Tibial nerve (tissue), 4 donors: ENCODE measurements at regions not wholly inside any gene's neighbourhood (a gene's known extent, or its start where the extent isn't known, plus 50 kb on each side); places are given as distances from the start of the nearest gene placed in this dataset.

Experiments
- DNase-seq, 2 donors: peaks; one replicate each; pipeline ENCODE4 v3.0.0-alpha.2; 2019; ENCODE audit warnings: low spot score in 2 of 2
- H3K27ac ChIP-seq, 4 donors: fragments of 200-600 bp; sonication (generic) in 3 of 4; one replicate each; pipeline ENCODE4 v1.5.1; 2017 to 2019; ENCODE audit warnings: mild to moderate bottlenecking in 1 of 4
- H3K27me3 ChIP-seq, 2 donors: fragments of 200-600 bp; sonication (generic) in 1 of 2; one replicate each; pipeline versions ENCODE4 v1.5.1 to v1.6.0; 2017 to 2019
- H3K36me3 ChIP-seq, 3 donors: fragments of 200-600 bp; sonication (generic); one replicate each; pipeline ENCODE4 v1.5.1; 2018 to 2019
- H3K4me1 ChIP-seq, 4 donors: fragments of 200-600 bp; sonication (generic) in 3 of 4; one replicate each; pipeline ENCODE4 v1.5.1; 2017 to 2019
- H3K4me3 ChIP-seq, 4 donors: fragments of 200-600 bp; sonication (generic) in 3 of 4; one replicate each; pipeline ENCODE4 v1.5.1; 2017 to 2019; ENCODE audit warnings: mild to moderate bottlenecking in 1 of 4, moderate library complexity in 1 of 4
- H3K9me3 ChIP-seq, 4 donors: fragments of 200-600 bp; sonication (generic) in 3 of 4; one replicate each; pipeline ENCODE4 v1.5.1; 2017 to 2019
- EP300 ChIP-seq, 2 donors: sonication (generic); formaldehyde crosslinking; IDR thresholded peaks; one replicate each; pipeline ENCODE4 v1.6.1; 2017; ENCODE audit warnings: antibody characterized with exemption in 2 of 2, mild to moderate bottlenecking in 1 of 2
- POLR2A ChIP-seq, 2 donors: fragments of 450-650 bp; IDR thresholded peaks; one replicate each; pipeline ENCODE4 v1.6.1; 2017; ENCODE audit warnings: antibody characterized with exemption in 2 of 2, mild to moderate bottlenecking in 2 of 2, moderate library complexity in 2 of 2
- WGBS, 2 donors: methylation state at CpG; one replicate each; pipeline ENCODE4 v1.1.5; 2018; 5-methylcytosine and 5-hydroxymethylcytosine counted together
- TF ChIP-seq, protein P1 (sequence below), 5 experiments: fragments of 200-600 bp in 3 of 5; fragments of 450-650 bp in 2 of 5; sonication (generic) in 3 of 5; IDR thresholded peaks; one replicate each; pipeline ENCODE4 v1.5.1; 2016 to 2019; ENCODE audit warnings: antibody characterized with exemption in 5 of 5, mild to moderate bottlenecking in 3 of 5, moderate library complexity in 2 of 5

DNA sequence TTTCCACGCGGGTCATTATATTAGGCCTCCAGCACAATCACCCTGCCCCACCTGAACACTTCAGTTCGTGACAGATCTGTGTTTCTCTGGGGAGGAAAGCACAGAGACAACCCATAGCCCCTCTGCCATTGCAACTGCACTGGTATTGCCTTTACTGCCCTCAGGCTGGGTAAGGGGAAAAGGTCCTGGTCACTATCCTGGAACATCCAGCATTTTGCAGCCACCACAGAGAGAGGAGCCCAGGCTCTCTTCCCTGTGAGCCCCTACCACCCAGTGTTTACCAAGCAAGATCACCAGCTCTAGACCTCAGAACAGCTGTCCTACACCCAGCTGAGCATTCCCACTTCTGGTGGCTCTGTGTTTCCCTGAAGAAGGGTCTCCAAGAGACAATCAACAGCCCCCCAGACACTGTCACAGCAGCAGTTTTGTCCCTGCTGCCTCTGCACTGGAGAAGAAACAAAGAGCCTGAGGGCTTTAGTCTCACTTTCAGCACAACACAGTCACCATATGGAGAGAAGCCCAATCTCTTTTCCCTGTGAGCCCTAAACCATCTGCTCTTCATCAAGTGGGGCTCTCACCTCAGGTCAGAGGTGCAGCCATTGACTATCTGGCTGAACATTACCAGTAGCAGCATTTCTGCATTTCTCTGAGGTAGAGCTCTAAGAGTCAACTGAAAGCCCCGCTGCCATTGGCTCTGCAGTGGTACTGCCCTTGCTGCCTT is 655.2 kb upstream of the FAM174A start:
- Histone ChIP-seq H3K4me1 (no peaks in the 10 kb centered on the region), H3K4me3 (no peak overlapping the region), H3K27me3 (no peaks in the 10 kb centered on the region), H3K9me3 (no peaks in the 10 kb centered on the region), H3K36me3 (no peaks in the 10 kb centered on the region), H3K27ac (no peak overlapping the region)
- WGBS, 2 donors = 80 to 81% methylated on average over 4 of the region's 4 CpGs
- TF ChIP-seq, protein P1, sequence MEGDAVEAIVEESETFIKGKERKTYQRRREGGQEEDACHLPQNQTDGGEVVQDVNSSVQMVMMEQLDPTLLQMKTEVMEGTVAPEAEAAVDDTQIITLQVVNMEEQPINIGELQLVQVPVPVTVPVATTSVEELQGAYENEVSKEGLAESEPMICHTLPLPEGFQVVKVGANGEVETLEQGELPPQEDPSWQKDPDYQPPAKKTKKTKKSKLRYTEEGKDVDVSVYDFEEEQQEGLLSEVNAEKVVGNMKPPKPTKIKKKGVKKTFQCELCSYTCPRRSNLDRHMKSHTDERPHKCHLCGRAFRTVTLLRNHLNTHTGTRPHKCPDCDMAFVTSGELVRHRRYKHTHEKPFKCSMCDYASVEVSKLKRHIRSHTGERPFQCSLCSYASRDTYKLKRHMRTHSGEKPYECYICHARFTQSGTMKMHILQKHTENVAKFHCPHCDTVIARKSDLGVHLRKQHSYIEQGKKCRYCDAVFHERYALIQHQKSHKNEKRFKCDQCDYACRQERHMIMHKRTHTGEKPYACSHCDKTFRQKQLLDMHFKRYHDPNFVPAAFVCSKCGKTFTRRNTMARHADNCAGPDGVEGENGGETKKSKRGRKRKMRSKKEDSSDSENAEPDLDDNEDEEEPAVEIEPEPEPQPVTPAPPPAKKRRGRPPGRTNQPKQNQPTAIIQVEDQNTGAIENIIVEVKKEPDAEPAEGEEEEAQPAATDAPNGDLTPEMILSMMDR (IDR thresholded peaks at IDR 0.05) = no peak
- no peak for TF ChIP-seq EP300 (IDR thresholded peaks at IDR 0.05)
- TF ChIP-seq POLR2A (IDR thresholded peaks at IDR 0.05) = no peak
- no peak for DNase-seq

DNA sequence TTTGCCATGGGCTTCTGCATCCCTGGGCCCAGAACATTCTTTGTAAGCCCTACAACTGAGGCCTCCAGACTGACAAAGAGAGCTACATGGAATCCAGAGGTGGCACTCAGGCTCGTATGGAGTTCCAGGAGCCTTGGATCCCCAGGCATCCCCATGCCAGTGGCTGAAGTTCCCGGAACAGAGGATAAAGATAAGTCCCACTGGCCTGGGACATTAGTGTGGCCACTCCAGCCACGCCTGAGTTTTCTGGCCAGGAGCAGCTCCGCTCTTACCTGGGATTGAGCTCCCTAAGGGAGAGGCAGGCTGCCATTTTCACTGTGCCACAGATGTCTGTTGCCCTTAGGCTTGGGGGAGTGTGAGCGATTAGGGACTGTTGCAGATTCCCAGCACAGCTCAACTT is 656.3 kb upstream of the FAM174A start:
- no peak for DNase-seq
- Histone ChIP-seq H3K4me3 (no peak overlapping the region), H3K27ac (no peak overlapping the region), H3K4me1 (no peaks in the 10 kb centered on the region), H3K27me3 (no peaks in the 10 kb centered on the region), H3K36me3 (no peaks in the 10 kb centered on the region), H3K9me3 (no peaks in the 10 kb centered on the region)
- WGBS, 2 donors = 84 to 100% methylated on average over 2 to 5 of the region's 5 CpGs
- no peak for TF ChIP-seq POLR2A (IDR thresholded peaks at IDR 0.05)
- TF ChIP-seq, protein P1 (IDR thresholded peaks at IDR 0.05) = no peak
- TF ChIP-seq EP300 (IDR thresholded peaks at IDR 0.05) = no peak

GRCh38 chr5:99866740-99867139 is 668.4 kb upstream of the FAM174A start:
- H3K27me3 ChIP-seq = no peaks in the 10 kb centered on the region
- no peaks in the 10 kb centered on the region for H3K36me3 ChIP-seq
- WGBS, 2 donors = 73 to 75% methylated on average over 2 of the region's 2 CpGs
- DNase-seq = no peak
- no peaks in the 10 kb centered on the region for H3K9me3 ChIP-seq
- no peaks in the 10 kb centered on the region for H3K4me1 ChIP-seq
- TF ChIP-seq EP300 (IDR thresholded peaks at IDR 0.05) (no peak), POLR2A (IDR thresholded peaks at IDR 0.05) (no peak)
- TF ChIP-seq, protein P1 (IDR thresholded peaks at IDR 0.05) = no peak
- H3K4me3 ChIP-seq = no peak overlapping the region
- no peak overlapping the region for H3K27ac ChIP-seq

GRCh38 chr5:99865159-99865558 is 670.0 kb upstream of the FAM174A start:
- no peaks in the 10 kb centered on the region for H3K4me1 ChIP-seq
- no peaks in the 10 kb centered on the region for H3K27me3 ChIP-seq
- DNase-seq = no peak
- no peaks in the 10 kb centered on the region for H3K36me3 ChIP-seq
- H3K4me3 ChIP-seq = no peak overlapping the region
- no peak overlapping the region for H3K27ac ChIP-seq
- no peak for TF ChIP-seq EP300 (IDR thresholded peaks at IDR 0.05)
- TF ChIP-seq POLR2A (IDR thresholded peaks at IDR 0.05) = no peak
- TF ChIP-seq, protein P1 (IDR thresholded peaks at IDR 0.05) = no peak
- no peaks in the 10 kb centered on the region for H3K9me3 ChIP-seq

DNA sequence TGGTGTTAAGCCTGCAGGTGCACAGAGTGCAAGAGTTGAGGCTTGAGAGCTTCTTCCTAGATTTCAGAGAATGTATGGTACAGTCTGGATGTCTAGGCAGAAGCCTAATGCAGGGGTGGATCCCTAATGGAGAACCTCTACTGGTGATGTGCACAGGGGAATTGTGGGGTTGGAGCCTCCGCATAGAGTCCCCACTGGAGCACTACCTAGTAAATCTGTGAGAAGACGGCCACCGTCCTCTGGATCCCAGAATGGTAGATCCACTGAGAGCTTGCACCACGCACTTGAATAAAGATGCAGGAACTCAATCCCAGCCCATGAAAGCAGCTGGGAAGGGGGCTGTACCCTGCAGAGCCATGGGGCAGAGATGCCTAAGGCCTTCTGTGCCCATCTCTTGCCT is 699.4 kb upstream of the FAM174A start:
- WGBS, 2 donors = 91 to 92% methylated on average over 4 of the region's 4 CpGs
- TF ChIP-seq POLR2A (IDR thresholded peaks at IDR 0.05) (no peak), EP300 (IDR thresholded peaks at IDR 0.05) (no peak)
- TF ChIP-seq, protein P1 (IDR thresholded peaks at IDR 0.05) = no peak
- no peak overlapping the region for H3K4me3 ChIP-seq
- H3K36me3 ChIP-seq = no peaks in the 10 kb centered on the region
- no peaks in the 10 kb centered on the region for H3K27me3 ChIP-seq
- no peaks in the 10 kb centered on the region for H3K9me3 ChIP-seq
- H3K27ac ChIP-seq = no peak overlapping the region
- DNase-seq = no peak
- no peaks in the 10 kb centered on the region for H3K4me1 ChIP-seq
